ENCODE measurements at regions not wholly inside any gene's neighbourhood (a gene's known extent, or its start where the extent isn't known, plus 50 kb on each side); places are given as distances from the start of the nearest gene placed in this dataset.

- Mint-ChIP-seq H3K9me3 (ENCODE audit: low read depth, unreplicated experiment) (no peaks in the 10 kb centered on the region), H3K36me3 (ENCODE audit: insufficient read depth, unreplicated experiment) (no peaks in the 10 kb centered on the region), H3K4me3 (ENCODE audit: low read depth, unreplicated experiment) (no peak overlapping the region), H3K4me1 (ENCODE audit: low read depth, unreplicated experiment) (no peaks in the 10 kb centered on the region), H3K27me3 (ENCODE audit: unreplicated experiment) (no peaks in the 10 kb centered on the region), H3K27ac (ENCODE audit: unreplicated experiment) (no peak overlapping the region)
- no TSS peak for BruUV-seq (replicated peaks)
- no peak for DNase-seq
- TF ChIP-seq CTCF (IDR thresholded peaks at IDR 0.05; ENCODE audit: unreplicated experiment) = no peak
- CTCF ChIA-PET = no interaction called here
- intact Hi-C loops (cut with micrococcal nuclease; ENCODE audit: unreplicated experiment) = no loop called here
Measured at GRCh38 chr6:143612186-143612585, 65.6 kb upstream of the PHACTR2 start.

DNA sequence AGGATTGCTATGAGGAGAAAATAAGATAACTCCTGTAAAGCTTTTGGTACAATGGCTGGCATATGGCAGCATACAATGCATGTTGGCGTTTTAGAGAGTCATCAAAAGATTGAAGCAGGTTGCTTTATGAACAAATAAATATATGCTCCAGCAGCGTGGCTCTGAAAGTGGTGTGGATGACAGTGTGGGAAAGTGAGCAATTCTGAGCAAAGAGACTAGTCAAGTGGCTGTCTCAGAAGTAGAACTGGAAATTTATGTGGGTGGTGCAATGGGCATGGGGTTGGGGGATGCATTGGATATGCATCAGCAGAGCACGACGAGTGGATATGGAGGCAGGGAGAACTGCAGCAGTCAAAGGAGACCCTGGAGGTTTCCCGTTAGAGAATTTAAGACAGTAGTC, 66.2 kb upstream of the PHACTR2 start:
- no peak overlapping the region for H3K4me3 Mint-ChIP-seq (ENCODE audit: low read depth, unreplicated experiment)
- CTCF ChIA-PET = no interaction called here
- H3K9me3 Mint-ChIP-seq (ENCODE audit: low read depth, unreplicated experiment) = no peaks in the 10 kb centered on the region
- H3K36me3 Mint-ChIP-seq (ENCODE audit: insufficient read depth, unreplicated experiment) = no peaks in the 10 kb centered on the region
- no peaks in the 10 kb centered on the region for H3K4me1 Mint-ChIP-seq (ENCODE audit: low read depth, unreplicated experiment)
- H3K27ac Mint-ChIP-seq (ENCODE audit: unreplicated experiment) = no peak overlapping the region
- no TSS peak for BruUV-seq (replicated peaks)
- intact Hi-C loops (cut with micrococcal nuclease; ENCODE audit: unreplicated experiment) = no loop called here
- DNase-seq = no peak
- TF ChIP-seq CTCF (IDR thresholded peaks at IDR 0.05; ENCODE audit: unreplicated experiment) = no peak
- H3K27me3 Mint-ChIP-seq (ENCODE audit: unreplicated experiment) = no peaks in the 10 kb centered on the region

DNA sequence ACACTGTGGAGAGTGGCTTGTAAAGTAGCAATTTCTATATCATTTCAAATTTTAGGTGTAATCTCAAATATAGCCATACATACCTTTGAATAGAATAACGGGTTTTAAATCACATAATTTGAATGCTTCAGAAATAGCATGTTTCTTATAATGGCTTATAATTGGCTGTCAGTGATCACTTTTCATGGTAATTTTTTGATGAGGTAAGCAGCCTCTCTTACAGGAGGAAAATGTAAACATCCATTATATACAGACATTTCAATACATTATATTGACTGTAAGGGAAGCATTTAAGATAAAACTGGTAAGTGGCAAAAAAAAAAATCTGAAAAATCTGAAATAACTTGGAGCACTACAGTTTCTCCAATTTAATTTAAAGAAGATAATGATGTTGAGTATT, 67.8 kb upstream of the PHACTR2 start:
- Mint-ChIP-seq H3K27me3 (ENCODE audit: unreplicated experiment) (no peaks in the 10 kb centered on the region), H3K4me3 (ENCODE audit: low read depth, unreplicated experiment) (no peak overlapping the region), H3K4me1 (ENCODE audit: low read depth, unreplicated experiment) (no peaks in the 10 kb centered on the region), H3K36me3 (ENCODE audit: insufficient read depth, unreplicated experiment) (no peaks in the 10 kb centered on the region), H3K27ac (ENCODE audit: unreplicated experiment) (no peak overlapping the region), H3K9me3 (ENCODE audit: low read depth, unreplicated experiment) (no peaks in the 10 kb centered on the region)
- no peak for DNase-seq
- intact Hi-C loops (cut with micrococcal nuclease; ENCODE audit: unreplicated experiment) = no loop called here
- BruUV-seq (replicated peaks) = no TSS peak
- CTCF ChIA-PET = no interaction called here
- TF ChIP-seq CTCF (IDR thresholded peaks at IDR 0.05; ENCODE audit: unreplicated experiment) = no peak

DNA sequence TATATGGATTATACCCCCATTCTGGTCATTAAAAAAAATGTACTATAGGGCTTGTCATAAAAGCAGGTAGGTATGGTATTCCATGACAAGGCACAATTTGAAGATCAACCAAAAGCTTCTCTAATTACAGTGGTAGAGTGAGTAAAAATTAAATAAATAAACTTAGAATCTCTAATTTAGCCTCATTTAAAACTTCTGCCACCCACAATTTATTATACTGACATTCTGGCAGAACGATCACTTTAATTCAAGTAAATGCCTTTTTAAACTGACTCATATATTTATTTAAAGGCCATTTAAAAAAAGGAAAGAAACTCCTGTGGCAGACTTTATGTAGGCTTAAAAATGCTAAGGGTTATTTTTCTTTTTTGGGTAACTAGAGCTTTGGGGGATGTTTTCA, 68.3 kb upstream of the PHACTR2 start:
- Mint-ChIP-seq H3K4me1 (ENCODE audit: low read depth, unreplicated experiment) (no peaks in the 10 kb centered on the region), H3K36me3 (ENCODE audit: insufficient read depth, unreplicated experiment) (no peaks in the 10 kb centered on the region), H3K27ac (ENCODE audit: unreplicated experiment) (no peak overlapping the region), H3K27me3 (ENCODE audit: unreplicated experiment) (no peaks in the 10 kb centered on the region), H3K4me3 (ENCODE audit: low read depth, unreplicated experiment) (no peak overlapping the region), H3K9me3 (ENCODE audit: low read depth, unreplicated experiment) (no peaks in the 10 kb centered on the region)
- DNase-seq = no peak
- intact Hi-C loops (cut with micrococcal nuclease; ENCODE audit: unreplicated experiment) = no loop called here
- no peak for TF ChIP-seq CTCF (IDR thresholded peaks at IDR 0.05; ENCODE audit: unreplicated experiment)
- CTCF ChIA-PET = no interaction called here
- no TSS peak for BruUV-seq (replicated peaks)

GRCh38 chr6:143608906-143609305, 68.9 kb upstream of the PHACTR2 start:
- Mint-ChIP-seq H3K36me3 (ENCODE audit: insufficient read depth, unreplicated experiment) (no peaks in the 10 kb centered on the region), H3K9me3 (ENCODE audit: low read depth, unreplicated experiment) (no peaks in the 10 kb centered on the region), H3K4me1 (ENCODE audit: low read depth, unreplicated experiment) (no peaks in the 10 kb centered on the region), H3K4me3 (ENCODE audit: low read depth, unreplicated experiment) (no peak overlapping the region), H3K27me3 (ENCODE audit: unreplicated experiment) (no peaks in the 10 kb centered on the region), H3K27ac (ENCODE audit: unreplicated experiment) (no peak overlapping the region)
- CTCF ChIA-PET = no interaction called here
- no TSS peak for BruUV-seq (replicated peaks)
- no peak for TF ChIP-seq CTCF (IDR thresholded peaks at IDR 0.05; ENCODE audit: unreplicated experiment)
- intact Hi-C loops (cut with micrococcal nuclease; ENCODE audit: unreplicated experiment) = no loop called here
- no peak for DNase-seq
